ENCODE measurements at regions not wholly inside any gene's neighbourhood (a gene's known extent, or its start where the extent isn't known, plus 50 kb on each side); places are given as distances from the start of the nearest gene placed in this dataset.

DNA sequence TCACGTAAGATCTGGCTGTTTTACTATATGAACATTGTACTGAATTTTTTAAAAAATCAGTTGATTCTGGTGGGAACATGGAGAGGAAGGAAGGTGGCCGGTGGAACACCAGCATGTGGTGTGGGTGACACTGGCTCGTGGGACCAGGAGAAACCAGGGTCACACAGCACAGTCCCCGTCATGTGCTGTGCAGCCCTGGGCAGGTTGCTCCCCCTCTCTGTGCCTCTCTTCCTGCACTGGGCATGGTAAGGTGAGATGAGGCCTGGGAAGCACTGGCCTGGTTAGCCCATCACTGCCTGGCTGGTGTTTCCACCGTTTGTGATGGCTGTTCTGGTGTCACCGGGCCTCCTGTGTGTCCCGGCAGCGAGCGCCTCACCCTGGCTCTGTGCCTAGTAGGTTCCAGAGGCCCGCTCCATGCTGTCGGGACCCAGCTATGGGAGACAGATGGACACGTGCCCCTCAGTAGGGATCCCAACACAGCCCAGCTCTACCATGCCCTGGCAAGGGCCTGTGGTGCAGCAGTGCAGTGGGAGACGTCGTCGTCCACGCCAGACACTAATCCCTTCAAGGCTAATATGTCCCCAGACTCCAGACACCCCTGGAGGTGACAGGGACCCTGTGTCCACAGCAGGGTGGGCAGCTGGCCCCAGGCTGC, 88.2 kb upstream of the LINC01488 start:
- no peak for ATAC-seq
- no peak for DNase-seq

DNA sequence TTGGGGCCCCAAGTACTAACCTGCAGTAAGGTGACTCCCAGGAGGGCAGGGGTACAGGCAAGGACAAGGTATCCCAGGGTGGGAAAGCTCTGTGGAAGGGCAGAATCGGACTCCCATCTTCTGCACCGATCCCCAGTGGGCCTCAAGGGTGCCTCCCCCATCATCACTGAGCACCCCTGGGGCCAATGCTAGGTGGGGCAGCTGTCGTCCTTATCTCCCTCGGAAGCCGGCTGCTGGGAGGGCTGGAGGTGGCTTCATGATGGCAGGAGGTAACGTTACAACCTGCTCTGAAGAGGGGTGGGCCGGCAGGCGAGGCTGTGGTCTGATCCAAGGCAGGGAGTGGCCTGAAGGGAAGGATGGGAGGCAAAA, 87.6 kb upstream of the LINC01488 start:
- no peak for DNase-seq
- no peak for ATAC-seq

DNA sequence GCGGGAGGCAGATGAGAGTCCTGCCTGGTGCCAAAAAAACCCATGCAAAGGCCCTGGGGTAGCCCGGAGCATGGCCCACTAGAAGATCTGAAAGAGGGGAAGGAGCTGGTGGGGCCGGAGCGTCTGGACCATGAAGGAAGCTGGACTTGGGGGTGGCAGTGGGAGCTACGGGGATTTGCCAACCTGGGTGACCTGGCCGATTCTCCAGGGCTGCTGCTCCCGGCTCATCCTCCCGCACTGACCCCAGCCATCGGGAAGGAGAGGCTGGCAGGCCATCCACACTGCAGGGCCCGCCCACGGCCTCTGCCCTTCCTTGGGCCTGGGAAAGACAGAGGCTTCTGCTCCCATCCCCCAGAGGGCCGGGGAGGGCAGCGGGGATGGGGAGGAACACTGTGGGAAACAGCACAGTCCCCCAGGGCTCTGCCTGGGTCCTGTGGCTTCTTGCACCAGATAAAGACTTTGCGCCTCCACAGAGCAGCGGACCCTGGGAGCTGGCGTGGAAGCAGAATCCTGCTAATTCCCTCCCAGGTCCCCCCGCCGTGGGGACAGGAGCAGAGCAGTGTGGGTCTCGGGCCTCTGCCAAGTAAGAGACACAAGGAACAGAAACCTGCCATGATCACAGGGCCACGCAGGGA, 87.1 kb upstream of the LINC01488 start:
- no peak for DNase-seq
- ATAC-seq: no peak

DNA sequence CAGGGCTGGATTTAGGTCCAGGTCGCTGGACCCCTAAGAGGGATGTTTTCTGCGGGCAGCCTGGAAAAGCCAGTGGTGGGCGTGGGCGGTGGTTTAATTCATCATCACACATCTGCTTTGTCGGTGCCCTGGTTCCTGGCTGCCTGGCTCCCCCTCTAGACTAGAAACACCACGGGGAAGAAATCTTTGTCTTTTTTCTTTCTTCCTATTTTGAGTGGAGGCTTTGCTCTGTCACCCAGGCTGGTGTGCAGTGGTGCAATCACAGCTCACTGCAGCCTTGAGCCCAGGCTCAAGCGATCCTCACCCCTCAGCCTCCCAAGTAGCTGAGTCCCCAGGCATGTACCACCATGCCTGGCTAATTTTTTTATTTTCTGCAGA, 86.6 kb upstream of the LINC01488 start:
- DNase-seq: no peak
- no peak for ATAC-seq

DNA sequence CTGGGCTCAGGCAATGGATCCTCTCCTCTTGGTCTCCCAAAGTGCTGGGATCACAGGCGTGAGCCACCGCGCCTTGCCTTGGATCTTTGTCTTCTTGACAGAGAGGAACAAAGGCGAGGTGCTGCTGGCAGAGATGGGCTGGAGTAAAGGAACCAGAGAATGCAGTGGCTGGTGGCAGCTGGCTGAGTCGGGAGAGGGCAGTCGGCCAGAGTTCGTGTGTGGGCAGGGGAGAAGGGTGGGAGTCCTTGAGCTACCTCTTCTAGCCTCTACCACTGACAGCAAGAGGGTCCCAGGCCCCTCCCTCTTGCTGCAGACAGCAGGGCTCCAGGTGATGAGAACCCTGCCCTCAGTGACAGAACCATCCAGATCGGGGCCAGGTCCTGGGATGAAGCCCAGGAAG, 86.2 kb upstream of the LINC01488 start:
- ATAC-seq (no peak), DNase-seq (no peak)

DNA sequence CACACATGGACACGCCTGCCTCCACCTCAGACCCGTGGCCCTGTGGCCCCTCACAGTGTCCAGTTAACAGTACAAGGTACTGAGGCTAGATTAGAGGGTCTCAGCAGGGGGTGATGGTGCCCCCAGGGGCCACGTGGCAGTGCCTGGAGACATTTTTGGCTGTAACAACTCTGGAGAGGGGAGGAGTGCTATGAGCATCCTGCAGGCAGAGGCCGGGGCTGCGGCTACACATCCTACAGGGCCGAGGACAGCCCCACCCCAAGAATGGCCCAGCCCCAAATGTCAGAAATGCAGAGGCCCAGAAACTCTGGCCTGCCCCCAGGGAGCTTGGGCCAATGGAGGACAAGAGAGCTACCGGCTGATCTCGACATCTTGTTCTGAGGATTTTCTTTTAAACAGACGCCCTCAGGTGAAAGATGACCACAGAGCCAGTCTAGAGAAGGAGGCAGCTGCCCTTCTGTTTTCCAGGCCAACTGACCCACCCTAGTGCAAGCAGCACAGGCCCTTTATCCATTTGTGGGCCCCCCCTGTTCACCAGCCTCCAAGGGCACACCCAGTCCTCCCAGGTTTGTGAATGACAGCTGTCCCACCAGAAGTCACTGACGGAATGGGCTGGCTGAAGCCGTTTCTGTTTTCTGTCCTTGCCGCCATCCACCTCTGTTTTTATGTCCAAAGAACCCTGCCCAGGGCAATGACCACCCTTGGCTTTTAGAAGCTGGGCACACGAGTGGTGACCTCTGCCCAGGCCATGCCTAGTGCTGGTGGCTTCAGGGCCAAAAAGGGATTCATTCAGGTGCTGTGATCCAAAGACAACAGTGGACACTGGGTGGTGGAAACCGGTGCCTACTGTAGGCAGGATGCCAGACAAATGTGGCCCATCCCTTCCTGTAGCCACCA, 85.2 kb upstream of the LINC01488 start:
- ATAC-seq (no peak), DNase-seq (no peak)

DNA sequence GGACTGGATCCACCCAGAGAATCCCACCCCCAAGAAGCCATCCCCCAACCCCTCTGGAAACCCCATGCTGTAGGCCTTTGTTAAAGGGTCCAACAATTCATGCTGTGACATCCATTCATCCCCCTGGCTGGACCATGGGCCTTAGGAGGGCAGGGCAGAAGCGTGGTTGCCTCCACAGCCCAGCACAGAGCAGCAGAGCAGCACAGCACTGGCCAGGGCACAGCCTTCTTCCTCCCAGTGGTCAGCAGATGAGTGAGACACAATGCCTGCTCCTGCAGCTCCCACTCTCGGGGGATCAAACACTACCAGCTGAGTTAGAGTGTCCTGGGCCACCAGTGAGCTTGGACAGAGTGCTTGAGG, 84.5 kb upstream of the LINC01488 start:
- no peak for ATAC-seq
- DNase-seq: no peak

DNA sequence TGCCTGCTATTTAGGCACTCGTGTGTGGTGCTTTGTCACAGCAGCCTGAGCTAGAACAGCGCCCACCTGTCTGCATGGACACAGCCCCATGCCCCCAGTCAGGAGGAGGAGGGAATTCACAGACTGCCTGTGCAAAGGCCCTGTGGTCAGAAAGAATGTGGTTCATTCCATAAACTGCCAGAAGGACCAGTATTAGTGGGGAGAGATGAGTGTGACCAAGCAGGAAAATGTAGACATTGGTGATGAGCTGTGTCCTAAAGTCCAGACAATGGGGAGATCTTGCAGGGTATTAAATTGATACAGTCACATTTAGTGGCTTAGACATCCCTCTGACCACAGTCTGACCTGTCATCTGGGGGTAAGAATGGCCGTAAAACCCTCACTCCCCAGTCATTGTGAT, 83.7 kb upstream of the LINC01488 start:
- no peak for DNase-seq
- no peak for ATAC-seq

DNA sequence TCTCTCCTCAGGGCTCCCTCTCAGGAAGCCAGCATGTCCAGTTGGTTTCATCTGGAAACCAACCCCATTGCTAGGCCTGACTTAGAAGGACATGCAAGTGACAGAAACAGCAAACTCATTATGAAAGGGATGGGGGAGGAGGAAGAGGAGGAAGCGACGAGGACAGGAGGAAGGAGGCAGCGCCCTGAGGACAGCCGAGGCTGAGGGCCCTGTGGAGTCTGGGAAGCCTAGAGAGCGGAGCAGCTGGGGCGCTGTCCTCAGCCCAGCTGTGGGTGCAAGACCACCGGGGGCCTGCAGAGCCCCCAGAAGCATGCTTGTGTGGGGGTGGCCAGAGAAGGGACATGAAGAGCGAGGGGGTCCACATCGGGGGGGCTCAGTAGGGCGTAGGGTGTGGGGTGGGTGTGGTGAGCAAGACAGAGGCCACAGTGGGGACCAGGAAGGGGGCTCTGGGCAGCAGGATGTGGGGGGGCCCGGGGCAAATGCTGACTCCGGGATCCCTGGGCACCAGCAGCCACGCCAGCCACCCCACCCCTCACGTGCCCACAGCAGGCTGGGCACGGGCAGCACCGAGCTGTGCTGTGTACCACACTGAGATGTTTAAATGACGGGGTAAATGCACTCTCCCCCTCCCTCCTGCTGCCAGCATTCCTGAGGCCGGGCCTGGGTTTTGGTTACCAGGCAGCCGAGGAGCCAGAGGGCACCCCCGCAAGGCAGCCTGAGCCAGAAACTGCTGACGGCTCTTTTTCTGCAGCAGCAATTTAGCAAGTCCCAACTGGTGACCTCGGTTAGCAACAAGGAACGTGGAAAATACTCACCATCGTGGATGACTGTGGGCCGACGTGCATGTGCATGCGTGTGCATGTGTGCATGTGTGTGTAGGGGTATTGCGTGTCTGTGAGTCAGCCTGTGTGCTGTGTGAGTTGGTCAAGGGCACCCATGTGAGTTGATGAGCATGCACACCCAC, 82.7 kb upstream of the LINC01488 start:
- ATAC-seq (no peak), DNase-seq (no peak)

DNA sequence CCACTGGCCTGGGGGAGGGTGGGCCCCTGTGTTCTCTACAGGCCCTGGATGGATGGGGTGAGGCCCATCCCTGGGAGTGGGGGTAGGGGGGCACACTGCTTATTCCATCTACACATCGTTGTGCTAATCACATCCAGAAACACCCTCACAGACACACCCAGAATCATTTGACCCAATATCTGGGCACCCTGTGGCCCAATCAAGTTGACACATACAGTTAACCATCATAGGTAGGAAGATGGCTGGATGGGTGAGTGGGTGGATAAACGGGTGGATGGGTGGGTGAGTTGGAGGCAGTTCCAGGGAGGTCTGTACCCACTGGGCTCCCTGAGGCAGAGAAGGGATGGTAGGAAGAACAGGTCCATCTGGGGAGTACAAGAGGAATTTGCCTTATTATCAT, 81.3 kb upstream of the LINC01488 start:
- no peak for DNase-seq
- no peak for ATAC-seq

DNA sequence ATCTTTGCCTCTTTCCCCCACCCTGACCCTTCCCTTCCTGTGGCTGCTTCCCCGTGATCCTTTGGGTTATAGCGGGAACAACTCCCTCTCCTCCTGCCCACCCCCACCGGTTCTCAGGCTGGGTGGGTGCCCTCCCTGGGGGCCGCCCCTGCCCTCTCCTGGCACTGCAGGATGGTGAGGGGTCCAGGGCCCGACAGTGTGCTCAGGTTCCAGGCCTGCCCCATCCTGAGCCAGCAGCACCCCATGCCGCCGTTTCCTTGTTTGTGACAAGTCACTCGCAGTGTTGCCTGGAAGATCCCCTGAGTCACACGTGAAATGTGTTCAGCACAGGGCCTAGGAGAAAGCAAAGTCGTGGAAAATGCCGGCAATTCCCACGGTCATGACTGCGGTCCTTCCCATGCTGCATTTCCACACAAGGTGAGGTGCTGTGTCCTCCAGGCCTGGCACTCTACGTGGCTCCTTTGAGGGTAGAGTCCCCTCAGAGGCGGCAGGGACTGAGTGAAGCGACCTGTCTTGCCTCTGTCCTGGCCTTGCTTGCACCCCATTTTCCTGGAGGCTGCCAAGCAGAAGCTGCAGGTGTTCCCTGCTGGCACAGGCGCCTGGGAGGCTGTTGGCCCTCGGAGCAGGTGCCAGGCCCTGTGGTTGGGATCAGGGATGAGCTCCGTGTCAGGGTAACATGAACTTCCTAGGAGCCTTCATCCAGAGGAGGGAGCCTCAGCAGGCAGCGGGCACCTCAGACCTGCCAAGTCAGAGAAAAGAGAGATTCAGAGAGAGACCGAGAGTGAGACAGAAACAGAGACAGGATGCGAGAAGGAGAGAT, 80.5 kb upstream of the LINC01488 start:
- DNase-seq (no peak), ATAC-seq (no peak)

DNA sequence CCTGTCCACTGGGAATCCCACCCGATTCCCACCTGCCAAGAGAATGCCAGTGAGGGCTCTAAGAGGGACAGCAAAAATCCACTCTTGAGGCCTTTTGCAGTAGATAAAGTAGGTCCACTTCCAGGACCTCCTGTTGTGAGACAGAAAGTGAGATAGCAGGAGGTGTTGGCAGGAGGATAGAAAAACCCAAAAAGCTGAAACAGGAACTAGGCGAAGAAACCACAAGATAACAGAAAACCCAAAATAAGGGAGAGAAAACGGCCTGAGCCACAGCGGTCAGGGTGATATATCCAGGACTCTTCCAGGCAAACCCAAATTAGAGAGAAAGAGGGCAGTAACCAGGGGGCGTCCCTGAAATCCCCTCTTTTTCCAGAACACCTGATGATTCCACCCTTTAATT, 79.7 kb upstream of the LINC01488 start:
- DNase-seq (no peak), ATAC-seq (peak; percentile 14)

DNA sequence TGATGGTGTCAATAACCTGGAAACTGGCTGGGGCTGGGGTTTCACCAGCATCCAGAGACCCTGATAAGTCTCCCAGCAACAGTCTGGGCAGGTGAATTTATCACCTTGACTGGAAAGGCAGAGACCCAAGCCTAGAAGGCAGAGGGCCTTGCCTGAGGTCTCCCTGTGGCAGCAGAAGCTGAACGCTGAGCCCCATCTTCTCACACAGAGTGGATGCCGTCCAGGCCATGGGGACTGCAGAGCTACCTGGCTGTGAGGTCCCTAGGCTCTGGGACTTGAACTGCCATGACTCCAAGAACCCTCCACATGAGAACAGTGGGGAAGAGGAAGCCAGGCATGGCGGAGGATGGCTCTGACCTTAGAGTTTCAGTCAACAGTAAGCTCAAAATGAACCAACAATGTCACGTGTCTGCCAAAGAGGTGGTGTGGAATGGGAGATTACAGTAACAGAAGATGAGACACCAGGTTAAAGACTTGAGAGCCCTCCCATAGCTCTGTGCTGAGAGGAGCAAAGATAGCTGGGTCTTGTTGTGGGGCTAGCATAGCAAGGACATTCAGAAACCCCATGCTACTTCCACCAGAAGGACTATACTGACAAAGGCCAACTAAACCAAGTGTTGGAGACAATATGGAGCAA, 79.1 kb upstream of the LINC01488 start:
- no peak for DNase-seq
- no peak for ATAC-seq

DNA sequence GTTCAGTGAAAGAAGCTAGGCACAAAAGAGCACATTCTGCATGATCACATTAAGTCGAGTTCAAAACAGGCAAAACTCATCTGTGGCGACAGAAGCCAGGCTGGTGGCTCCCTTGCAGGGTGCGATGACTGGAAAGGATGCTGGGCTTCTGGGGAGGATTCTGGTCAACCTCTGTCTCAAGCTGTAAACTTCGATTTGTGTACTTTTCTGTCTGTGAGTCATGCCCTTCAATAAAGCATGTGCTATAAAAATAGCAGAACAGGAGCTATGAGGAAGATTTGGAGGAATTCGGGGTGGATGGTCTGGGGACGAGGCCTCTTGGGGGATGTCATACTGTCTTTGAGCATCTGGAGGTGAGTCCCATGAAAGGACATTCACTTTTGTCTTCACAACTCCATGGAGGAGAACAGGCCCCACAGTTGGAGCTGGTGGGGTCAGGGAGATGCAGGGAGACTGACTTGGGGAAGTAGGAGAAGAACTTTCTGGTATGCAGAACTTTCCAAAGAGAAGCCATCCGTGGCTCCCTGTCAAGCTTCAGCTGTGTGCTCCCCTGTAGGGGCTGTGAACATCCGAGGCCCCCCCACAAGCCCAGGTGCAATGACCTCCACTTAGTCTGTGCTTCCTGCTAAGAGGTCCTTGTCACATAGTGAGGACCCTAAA, 77.8 kb upstream of the LINC01488 start:
- DNase-seq (no peak), ATAC-seq (no peak)

DNA sequence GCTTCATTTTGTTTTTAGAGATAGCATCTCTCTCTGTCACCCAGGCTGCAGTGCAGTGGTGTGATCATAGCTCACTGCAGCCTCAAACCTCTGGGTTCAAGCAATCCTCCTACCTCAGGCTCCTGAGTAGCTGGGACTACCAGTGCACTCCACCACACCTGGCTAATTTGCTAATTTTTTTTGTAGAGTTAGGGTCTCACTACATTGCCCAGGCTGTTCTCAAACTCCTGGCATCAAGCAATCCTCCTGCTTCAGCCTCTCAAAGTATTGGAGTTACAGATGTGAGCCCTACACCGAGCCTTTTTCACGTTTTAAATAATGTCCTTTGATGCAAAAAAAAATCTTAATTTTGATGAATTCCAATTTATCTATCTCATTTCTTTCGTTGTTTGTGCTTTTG, 75.4 kb upstream of the LINC01488 start:
- no peak for ATAC-seq
- no peak for DNase-seq

DNA sequence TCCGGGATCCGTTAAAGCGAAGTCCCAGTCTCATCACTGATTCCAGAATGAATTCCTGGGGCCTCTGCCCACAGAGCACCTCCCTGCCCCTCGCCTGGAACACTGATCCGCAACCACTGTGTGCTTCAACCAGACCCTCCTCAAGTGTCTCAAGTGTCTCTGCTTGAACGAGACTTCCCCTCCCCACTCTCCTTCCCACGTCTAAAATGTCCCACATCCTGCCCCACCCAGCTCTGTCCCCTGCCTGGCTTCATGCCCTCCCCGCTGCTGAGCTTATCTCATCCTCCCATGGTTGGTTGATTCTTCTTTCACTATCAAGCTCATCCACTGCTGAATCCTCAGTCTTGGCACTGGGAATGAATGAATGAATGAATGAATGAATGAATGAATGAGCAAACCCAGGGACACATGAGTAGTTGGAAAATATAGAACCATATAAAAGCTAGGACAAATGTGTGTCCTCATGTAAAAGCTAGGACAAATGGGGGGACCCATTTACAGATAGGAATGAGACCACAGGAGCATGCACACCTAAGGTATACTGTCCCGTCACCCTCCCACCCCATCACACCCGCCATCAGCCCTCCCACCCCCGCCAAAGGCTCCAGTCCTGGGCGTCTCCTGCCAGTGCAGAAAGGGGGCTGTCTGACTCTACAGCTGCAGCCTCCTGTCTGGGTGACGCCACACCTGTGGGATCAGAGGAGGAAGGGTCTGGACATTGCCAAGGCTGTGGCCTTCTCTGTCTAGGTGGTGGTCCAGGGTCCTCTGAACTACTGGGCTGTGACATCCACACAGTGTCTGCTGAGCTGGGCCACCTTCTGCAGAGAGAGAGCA, 71.4 kb upstream of the LINC01488 start:
- no peak for ATAC-seq
- no peak for DNase-seq

DNA sequence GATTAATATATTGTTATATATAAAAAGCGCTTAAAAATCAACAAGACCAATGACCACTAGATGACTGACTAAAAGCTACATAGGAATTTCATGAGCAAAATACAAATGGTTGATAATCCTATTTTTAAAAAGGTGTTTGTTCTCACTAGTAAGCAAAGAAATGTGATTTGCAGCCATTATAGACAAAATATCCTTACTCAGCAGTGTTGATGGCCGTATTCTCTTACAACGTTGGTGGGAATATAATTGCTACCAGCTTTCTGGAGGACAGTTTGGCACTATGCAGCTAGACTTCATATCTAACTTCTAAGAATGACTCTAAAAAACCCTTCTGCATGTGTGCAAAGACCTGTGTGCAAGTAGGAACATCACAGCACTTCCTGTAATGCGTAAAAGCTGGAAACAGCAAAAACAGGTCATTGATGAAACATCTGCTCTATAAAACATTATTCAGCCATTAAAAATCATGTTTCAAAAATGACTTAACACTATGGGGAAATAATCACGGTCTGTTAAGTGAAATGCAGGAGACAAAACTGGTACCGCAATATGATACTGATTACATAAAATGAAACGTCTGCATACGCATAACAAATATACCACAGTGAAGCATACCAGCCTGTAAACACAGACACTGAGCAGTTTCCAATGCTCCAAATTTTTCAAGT, 70.1 kb upstream of the LINC01488 start:
- DNase-seq (no peak), ATAC-seq (no peak)

DNA sequence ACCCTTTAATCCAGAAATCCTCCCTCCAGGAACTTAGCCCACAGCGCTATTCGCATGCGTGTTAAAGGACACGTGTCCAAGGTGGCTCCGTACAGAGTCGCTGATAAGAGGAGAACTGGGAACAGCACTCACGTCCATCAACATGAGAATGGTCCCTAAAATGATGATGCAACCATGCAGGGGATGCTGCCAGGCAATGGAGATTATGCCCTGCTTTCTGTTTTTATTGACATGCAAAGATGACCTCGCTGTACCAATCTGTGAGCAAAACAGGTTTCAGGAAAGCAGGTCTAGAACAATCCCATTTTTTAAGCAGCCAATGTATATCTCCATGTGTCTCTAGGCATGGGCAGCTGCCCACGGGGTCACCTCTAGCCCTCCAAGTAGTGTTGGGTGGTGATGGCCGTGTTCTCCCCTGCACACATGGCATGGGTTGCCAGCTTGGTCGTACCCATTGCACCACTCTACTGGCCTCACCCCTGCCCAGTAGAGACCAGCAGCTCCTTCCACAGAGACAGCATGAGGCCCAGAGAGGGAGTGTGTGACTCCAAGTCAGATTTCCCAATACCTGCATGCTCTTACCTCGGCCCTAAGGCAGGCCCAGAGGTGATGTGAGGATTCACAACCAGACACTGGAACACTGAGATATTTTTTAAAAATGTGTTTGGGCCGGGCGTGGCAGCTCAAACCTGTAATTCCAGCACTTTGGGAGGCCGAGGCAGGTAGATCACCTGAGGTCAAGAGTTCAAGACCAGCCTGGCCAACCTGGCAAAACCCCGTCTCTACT, 68.3 kb upstream of the LINC01488 start:
- ATAC-seq: no peak
- DNase-seq: no peak

Data from stimulated activated naive CD8-positive, alpha-beta T cell treated with anti-CD3 and anti-CD28 coated beads, Interleukin-15, Interleukin-2, amounts not matched to agents 100 U/mL and 50 U/mL, for 24 hours (primary cell).